Adrenal gland (tissue), 9 donors: ENCODE measurements at regions not wholly inside any gene's neighbourhood (a gene's known extent, or its start where the extent isn't known, plus 50 kb on each side); places are given as distances from the start of the nearest gene placed in this dataset.

Experiments used
- DNase-seq, 7 donors: peaks; one replicate each; pipeline ENCODE4 v3.0.0-alpha.2; 2019 to 2020
- H3K27ac ChIP-seq, 5 donors: fragments of 200-600 bp; sonication (generic) in 4 of 5; 1 replicate in 3 of 5; 2 replicates in 2 of 5; pipeline versions ENCODE4 v1.5.1 to v1.8.0; 2016 to 2020; ENCODE audit warnings: mild to moderate bottlenecking in 1 of 5
- H3K27me3 ChIP-seq: fragments of 200-600 bp; 2 replicates; pipeline ENCODE4 v1.8.0; 2021
- H3K36me3 ChIP-seq, 2 donors: fragments of 200-600 bp; replicated peaks in 1 of 2; 1 replicate in 1 of 2; 2 replicates in 1 of 2; pipeline versions ENCODE4 v1.5.1 to v1.8.0; 2018 to 2022
- H3K4me1 ChIP-seq, 2 donors: fragments of 200-600 bp; replicated peaks in 1 of 2; 1 replicate in 1 of 2; 2 replicates in 1 of 2; pipeline versions ENCODE4 v1.5.1 to v1.8.0; 2018 to 2021
- H3K4me3 ChIP-seq, 4 donors: fragments of 200-600 bp; sonication (generic) in 3 of 4; one replicate each; pipeline ENCODE4 v1.5.1; 2016 to 2018
- H3K9me3 ChIP-seq, 3 donors: fragments of 200-600 bp; sonication (generic) in 1 of 3; replicated peaks in 1 of 3; 1 replicate in 2 of 3; 2 replicates in 1 of 3; pipeline versions ENCODE4 v1.5.1 to v1.8.0; 2016 to 2021
- CTCF ChIP-seq, 6 experiments: fragments of 450-650 bp in 4 of 6; fragments of 200-600 bp in 2 of 6; sonication (generic) in 1 of 6; IDR thresholded peaks; 1 replicate in 5 of 6; 2 replicates in 1 of 6; pipeline versions ENCODE4 v1.5.1 to v1.8.0; 2016 to 2021; ENCODE audit warnings: antibody characterized with exemption in 6 of 6, mild to moderate bottlenecking in 2 of 6, moderate library complexity in 1 of 6
- POLR2A ChIP-seq, 2 donors: fragments of 450-650 bp; IDR thresholded peaks; one replicate each; pipeline ENCODE4 v1.6.1; 2017; ENCODE audit warnings: antibody characterized with exemption in 2 of 2, mild to moderate bottlenecking in 2 of 2, moderate library complexity in 1 of 2
- WGBS, 4 donors: extraction: QIAGEN DNeasy Blood & Tissue Kit in 2 of 4; methylation state at CpG; one replicate each; pipeline versions ENCODE4 v1.1.5 to v1.1.7; 2013 to 2017; 5-methylcytosine and 5-hydroxymethylcytosine counted together
- intact Hi-C, 2 donors: fragments of 100-400 bp; cut with DNase I; formaldehyde crosslinking; loops; one replicate each; pipeline versions ENCODE4 v1.14.1 to v1.15.0; 2022 to 2023
- donor health status: healthy with polysubstance abuse.
- donor health status: Bipolar disorder and iron deficiency.
- donor health status: DM: yes; HTN: yes; CAD: no.
- donor health status: DM: no; HTN: no; CAD: no.
- donor health status: DM: no; HTN: no; CAD: no.

- H3K4me3 ChIP-seq, result no peak overlapping the region
- no peaks in the 10 kb centered on the region for H3K27me3 ChIP-seq
- H3K4me1 ChIP-seq, result no peaks in the 10 kb centered on the region
- H3K27ac ChIP-seq, result no peak overlapping the region
- H3K9me3 ChIP-seq, result no peaks in the 10 kb centered on the region
- intact Hi-C loops, result no loop called here
- no peak for TF ChIP-seq CTCF (IDR thresholded peaks at IDR 0.05)
- no peak for TF ChIP-seq POLR2A (IDR thresholded peaks at IDR 0.05)
- H3K36me3 ChIP-seq, result no peaks in the 10 kb centered on the region
- DNase-seq, result peak in 1 of 7 donors; percentile 3
These were observed 240.5 kb upstream of the IRX1 start for GRCh38 chr5:3355126-3355525.

- no peaks in the 10 kb centered on the region for H3K36me3 ChIP-seq
- peak in 1 of 7 donors; percentile 6 for DNase-seq
- H3K9me3 ChIP-seq, result no peaks in the 10 kb centered on the region
- WGBS, 4 donors, result 70 to 80% (median 78%) methylated on average over 7 of the region's 7 CpGs
- H3K27ac ChIP-seq, result no peak overlapping the region
- no peak overlapping the region for H3K4me3 ChIP-seq
- intact Hi-C loops, result no loop called here
- no peaks in the 10 kb centered on the region for H3K4me1 ChIP-seq
- no peaks in the 10 kb centered on the region for H3K27me3 ChIP-seq
- TF ChIP-seq CTCF (IDR thresholded peaks at IDR 0.05), result no peak
- no peak for TF ChIP-seq POLR2A (IDR thresholded peaks at IDR 0.05)
These were observed 241.0 kb upstream of the IRX1 start for GRCh38 chr5:3354606-3355005.

GRCh38 chr5:3353561-3353960 is 242.1 kb upstream of the IRX1 start:
- WGBS, 4 donors, result 62 to 66% (median 64%) methylated on average over 7 of the region's 7 CpGs
- Histone ChIP-seq H3K36me3 (no peaks in the 10 kb centered on the region), H3K9me3 (no peaks in the 10 kb centered on the region), H3K4me3 (no peak overlapping the region), H3K4me1 (no peaks in the 10 kb centered on the region), H3K27ac (no peak overlapping the region), H3K27me3 (no peaks in the 10 kb centered on the region)
- intact Hi-C loops, result no loop called here
- DNase-seq, result peak in 1 of 7 donors; percentile 23
- no peak for TF ChIP-seq POLR2A (IDR thresholded peaks at IDR 0.05)

GRCh38 chr5:3352711-3353110 is 242.9 kb upstream of the IRX1 start:
- 66 to 73% (median 72%) methylated on average over 8 of the region's 8 CpGs for WGBS, 4 donors
- no peak overlapping the region for H3K27ac ChIP-seq
- no peaks in the 10 kb centered on the region for H3K36me3 ChIP-seq
- no peak overlapping the region for H3K4me3 ChIP-seq
- no peaks in the 10 kb centered on the region for H3K4me1 ChIP-seq
- H3K27me3 ChIP-seq, result no peaks in the 10 kb centered on the region
- no peak for TF ChIP-seq CTCF (IDR thresholded peaks at IDR 0.05)
- no peak for TF ChIP-seq POLR2A (IDR thresholded peaks at IDR 0.05)
- intact Hi-C loops, result no loop called here
- DNase-seq, result peak in 2 of 7 donors; percentile 1 to 4
- no peaks in the 10 kb centered on the region for H3K9me3 ChIP-seq

- intact Hi-C loops, result no loop called here
- Histone ChIP-seq H3K27ac (no peak overlapping the region), H3K27me3 (no peaks in the 10 kb centered on the region), H3K4me1 (no peaks in the 10 kb centered on the region), H3K36me3 (no peaks in the 10 kb centered on the region), H3K4me3 (no peak overlapping the region), H3K9me3 (no peaks in the 10 kb centered on the region)
- TF ChIP-seq POLR2A (IDR thresholded peaks at IDR 0.05) (no peak), CTCF (IDR thresholded peaks at IDR 0.05) (no peak)
- DNase-seq, result peak in 2 of 7 donors; percentile 2 to 24
- 68 to 77% (median 74%) methylated on average over 10 of the region's 10 CpGs for WGBS, 4 donors
These were observed 243.8 kb upstream of the IRX1 start for GRCh38 chr5:3351581-3352442.
